ENCODE measurements at regions not wholly inside any gene's neighbourhood (a gene's known extent, or its start where the extent isn't known, plus 50 kb on each side); places are given as distances from the start of the nearest gene placed in this dataset.
A peak's percentile ranks its signal among the peaks of the same experiment; 100 is the strongest.

DNA sequence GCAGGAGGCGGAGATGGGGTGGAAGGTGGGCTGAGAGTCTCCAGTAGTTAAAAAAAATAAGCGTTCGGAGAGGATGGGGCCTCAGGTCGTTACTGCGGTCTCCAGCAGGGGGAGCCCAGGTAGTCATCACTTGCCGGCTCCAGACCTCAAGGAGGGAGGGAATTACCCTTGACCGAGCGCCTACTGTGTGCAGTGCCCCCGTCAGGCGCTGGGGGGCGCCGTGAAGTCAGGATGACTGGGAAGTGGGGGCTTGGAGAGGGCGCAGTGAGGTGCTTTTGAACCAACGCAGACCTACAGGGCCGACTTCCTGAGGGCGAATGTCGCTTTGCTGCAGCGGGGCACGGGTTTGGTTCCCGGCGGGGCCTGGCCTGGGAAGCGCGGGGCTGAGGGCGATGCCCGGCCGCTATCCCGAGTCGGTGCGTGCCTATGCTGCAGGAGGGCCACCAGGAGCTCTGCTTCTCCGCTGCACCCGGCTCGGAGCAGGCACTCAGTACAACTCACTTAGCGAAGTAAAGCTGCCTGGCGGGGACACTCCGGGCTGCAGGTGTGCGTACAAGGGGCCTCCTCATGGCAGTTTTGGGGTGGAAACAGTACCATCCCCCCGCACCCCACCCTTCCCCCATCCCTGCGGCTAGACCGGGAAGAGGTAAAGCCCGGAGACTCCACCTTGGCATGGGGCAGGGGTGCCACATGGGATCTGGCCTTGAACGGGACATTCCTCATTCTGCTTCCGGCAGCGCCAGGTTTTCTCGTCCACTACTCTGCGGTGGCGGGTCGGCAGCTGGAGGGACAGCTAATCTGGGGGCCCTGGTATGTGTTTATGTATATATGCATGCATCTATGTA is 79.8 kb downstream of the RHCG start:
- TF ChIP-seq CTCF (tag by site-specific recombination; IDR thresholded peaks at IDR 0.05) (peak; percentile 92), ZNF571 (tag by site-specific recombination; IDR thresholded peaks at IDR 0.05) (no peak), ZNF16 (tag by site-specific recombination; IDR thresholded peaks at IDR 0.05; ENCODE audit: low read depth) (no peak), ZNF529 (tag by site-specific recombination; IDR thresholded peaks at IDR 0.05; ENCODE audit: insufficient replicate concordance) (no peak), ZNF560 (tag by site-specific recombination; IDR thresholded peaks at IDR 0.05; ENCODE audit: borderline replicate concordance) (no peak), ZNF311 (tag by site-specific recombination; IDR thresholded peaks at IDR 0.05; ENCODE audit: borderline replicate concordance) (no peak), ZNF175 (tag by site-specific recombination; IDR thresholded peaks at IDR 0.05) (no peak), ZNF777 (tag by site-specific recombination; IDR thresholded peaks at IDR 0.05; ENCODE audit: borderline replicate concordance) (no peak), ZNF146 (tag by site-specific recombination; IDR thresholded peaks at IDR 0.05) (no peak), ZSCAN18 (tag by site-specific recombination; IDR thresholded peaks at IDR 0.05) (no peak), ZNF274 (IDR thresholded peaks at IDR 0.05; ENCODE audit: low read length) (no peak), ZNF274 (tag by site-specific recombination; IDR thresholded peaks at IDR 0.05; ENCODE audit: borderline replicate concordance) (no peak), ZNF335 (tag by site-specific recombination; conservative IDR thresholded peaks at IDR 0.05) (no peak)
